Activated CD8-positive, alpha-beta memory T cell treated with anti-CD3 and anti-CD28 coated beads for 48 hours (primary cell): ENCODE measurements at regions not wholly inside any gene's neighbourhood (a gene's known extent, or its start where the extent isn't known, plus 50 kb on each side); places are given as distances from the start of the nearest gene placed in this dataset.
"Not testable (repeated sequence)": the region's sequence is repeated elsewhere in the genome, so short reads cannot be mapped to it uniquely, and the experiment has no call there.

Experiments
- DNase-seq, 3 experiments: peaks; one replicate each; pipeline ENCODE4 v3.0.0-alpha.2; 2020; ENCODE audit warnings: low read depth in 2 of 3, low spot score in 2 of 3

GRCh38 chr16:26963109-26963508, 103.6 kb upstream of the C16orf82 start:
- DNase-seq = no peak

- no peak for DNase-seq
Measured at GRCh38 chr16:26969589-26970231, 97.0 kb upstream of the C16orf82 start.

DNA sequence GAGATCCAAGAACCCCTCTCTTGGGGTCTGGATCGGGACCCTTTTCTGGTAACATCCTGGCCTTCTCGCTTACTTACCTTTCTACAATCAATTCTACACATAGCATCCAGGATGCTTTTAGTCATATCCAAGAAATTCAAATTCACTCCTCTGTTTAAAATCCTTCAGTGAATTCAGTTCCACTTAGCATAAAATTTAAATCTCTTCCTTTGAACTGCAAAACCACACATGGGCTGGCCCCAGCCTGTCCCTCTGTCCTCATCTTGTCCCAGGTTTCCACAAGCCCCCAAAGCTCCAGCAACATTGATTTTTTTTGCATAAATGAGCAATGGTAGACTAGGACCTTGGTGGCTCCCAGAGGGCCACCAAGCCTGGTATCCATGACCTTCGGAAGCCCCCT, 96.4 kb upstream of the C16orf82 start:
- no peak for DNase-seq

DNA sequence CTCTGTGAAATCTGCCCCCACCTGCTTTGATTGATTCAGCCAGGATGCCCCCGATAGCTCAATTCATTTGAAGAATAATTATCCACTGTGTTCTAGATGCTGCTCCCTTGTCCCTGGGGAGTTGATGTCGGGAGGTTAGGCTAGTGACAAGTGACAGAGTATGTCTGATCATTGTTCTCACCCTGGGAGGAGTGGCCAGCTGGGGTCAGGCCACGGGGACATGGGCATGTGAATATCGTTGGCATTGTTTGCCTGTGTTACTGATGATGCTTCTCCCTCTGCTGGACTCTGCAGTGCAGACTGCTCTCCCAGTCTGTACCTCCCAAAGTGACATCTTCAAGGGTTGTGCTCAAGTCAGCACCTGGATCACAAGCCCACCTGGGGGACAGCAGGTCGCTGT, 89.9 kb upstream of the C16orf82 start:
- no peak for DNase-seq

- DNase-seq = no peak
Measured at GRCh38 chr16:26981266-26981938, 85.3 kb upstream of the C16orf82 start.

GRCh38 chr16:26982422-26982821, 84.3 kb upstream of the C16orf82 start:
- DNase-seq = no peak

GRCh38 chr16:26983426-26983825, 83.3 kb upstream of the C16orf82 start:
- DNase-seq = no peak

DNA sequence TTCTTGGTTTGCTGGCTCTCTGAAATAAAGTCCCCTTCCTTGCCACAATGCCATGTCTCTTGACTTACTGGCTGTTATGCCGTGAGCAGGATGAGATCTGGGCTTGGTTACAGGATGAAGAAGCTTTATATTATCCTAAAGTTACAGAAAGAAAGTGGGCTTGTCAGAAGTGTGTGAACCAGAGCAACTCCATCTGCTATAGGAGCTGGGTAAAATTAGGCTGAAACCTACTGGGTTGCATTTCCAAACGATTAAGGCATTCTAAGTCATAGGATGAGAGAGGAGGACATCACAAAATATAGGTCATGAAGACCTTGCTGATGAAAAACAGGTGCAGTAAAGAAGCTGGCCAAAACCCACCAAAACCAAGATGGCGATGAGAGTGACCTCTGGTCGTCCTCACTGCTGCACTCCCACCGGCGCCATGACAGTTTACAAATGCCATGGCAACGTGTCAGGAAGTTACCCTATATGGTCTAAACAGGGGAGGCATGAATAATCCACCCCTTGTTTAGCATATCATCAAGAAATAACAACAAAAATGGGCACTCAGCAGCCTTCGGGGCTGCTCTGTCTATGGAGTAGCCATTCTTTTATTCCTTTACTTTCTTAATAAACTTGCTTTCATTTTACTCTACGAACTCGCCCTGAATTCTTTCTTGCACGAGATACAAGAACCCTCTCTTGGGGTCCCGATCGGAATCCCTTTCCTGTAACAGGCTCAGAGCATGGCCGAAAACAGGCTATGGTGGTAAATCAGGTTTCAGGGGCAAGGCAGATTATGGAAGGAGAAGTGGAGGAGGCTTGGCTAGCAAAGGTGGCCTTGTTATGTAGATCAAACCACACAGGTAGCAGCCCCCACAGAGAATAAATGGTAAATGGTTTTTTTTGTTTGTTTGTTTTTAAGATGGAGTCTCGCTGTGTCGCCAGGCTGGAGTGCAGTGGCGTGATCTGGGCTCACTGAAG, 81.3 kb upstream of the C16orf82 start:
- no peak for DNase-seq

DNA sequence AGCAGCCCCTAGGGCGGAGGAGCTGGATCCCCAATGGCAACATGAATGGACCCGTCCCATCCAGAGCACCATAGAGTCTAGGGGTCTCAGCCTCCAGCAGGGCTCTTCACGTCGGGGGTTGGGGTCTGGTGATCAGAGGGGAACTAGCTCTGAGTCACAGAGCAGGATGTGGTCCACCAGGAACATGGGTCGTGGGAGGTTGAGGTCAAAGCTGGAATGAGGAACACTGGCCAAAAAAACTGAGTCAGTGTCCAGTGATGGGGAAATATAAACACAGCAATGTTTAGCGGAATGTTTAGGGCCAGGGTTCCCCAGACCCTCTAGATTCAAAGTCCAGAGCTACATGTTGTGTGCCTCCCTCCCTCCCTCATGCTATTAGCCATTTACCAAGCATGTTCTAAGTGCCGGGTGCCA, 79.1 kb upstream of the C16orf82 start:
- DNase-seq = no peak

GRCh38 chr16:26988186-26988585, 78.5 kb upstream of the C16orf82 start:
- no peak for DNase-seq

GRCh38 chr16:26990384-26991120, 76.2 kb upstream of the C16orf82 start:
- DNase-seq = not testable (repeated sequence)

DNA sequence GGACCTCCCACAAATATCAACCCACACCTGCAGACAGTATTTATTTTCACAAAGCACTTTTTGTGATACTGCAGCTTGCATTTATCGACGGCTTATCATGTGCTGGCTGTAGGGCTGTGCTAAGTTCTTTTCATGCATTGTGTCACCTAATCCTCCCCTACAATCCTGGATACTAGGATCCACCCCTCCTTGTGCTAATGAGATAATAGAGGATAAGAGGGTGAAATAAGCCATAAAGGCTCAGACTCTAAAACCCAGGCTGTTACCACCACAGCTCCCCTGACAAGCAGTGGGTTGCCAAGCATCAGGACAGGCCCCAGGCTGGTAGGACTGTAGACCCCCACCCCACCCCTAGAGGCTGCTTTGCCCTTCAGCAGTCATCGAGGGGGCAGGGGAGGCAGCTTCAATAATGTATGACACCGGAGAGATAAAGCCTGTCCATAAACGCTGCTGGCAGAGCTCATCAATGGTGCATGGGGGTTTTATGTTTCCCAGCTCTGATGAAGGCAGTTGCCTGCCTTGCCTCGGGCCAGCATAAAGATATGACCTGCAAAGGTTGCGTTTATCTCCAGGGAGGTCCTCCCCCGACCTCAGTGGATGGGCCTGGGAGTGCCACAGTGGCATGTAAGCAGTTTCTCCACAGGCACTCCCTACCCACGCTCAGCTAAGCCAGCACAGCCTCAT, 73.9 kb upstream of the C16orf82 start:
- DNase-seq = no peak

DNA sequence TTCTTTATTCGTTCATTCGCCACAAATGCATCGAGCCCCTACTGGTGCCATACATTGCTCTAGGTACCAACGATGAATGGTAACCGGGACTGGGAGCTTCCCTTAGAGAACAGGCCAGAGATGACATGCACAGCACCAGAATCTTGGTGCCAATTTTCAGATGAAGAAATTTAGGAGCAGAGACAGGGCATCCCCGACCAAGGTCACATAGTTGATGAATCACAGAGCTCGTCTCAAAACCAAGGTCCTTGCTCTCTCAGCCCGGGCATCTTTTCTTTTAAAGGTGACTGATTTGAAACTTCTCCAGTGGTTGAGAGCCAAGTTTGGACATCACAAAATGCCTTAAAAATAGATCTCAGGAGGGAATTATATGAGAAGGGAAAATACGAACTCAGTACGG, 73.2 kb upstream of the C16orf82 start:
- DNase-seq = no peak

- DNase-seq = no peak
Measured at GRCh38 chr16:26993963-26994362, 72.8 kb upstream of the C16orf82 start.

- DNase-seq = no peak
Measured at GRCh38 chr16:26995522-26995921, 71.2 kb upstream of the C16orf82 start.

DNA sequence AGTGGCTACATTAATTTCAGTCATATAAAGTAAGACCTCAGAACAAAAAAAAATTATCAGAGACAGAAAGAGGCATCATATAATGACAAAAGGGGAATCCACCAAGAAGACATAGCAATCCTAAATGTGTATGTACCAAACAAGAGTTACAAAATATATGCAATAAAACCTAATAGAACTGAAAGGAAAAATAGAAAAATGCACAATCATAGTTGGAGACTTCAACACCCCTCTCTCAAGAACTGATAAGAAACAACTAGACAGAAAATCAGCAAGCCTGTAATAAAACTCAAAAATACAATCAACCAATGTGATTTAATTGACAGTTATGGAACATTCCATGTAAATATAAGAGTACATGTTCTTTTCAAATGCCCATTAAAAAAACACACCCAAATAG, 61.3 kb upstream of the C16orf82 start:
- no peak for DNase-seq
